NB4 (cell line): ENCODE measurements at regions not wholly inside any gene's neighbourhood (a gene's known extent, or its start where the extent isn't known, plus 50 kb on each side); places are given as distances from the start of the nearest gene placed in this dataset.
"Not testable (repeated sequence)": the region's sequence is repeated elsewhere in the genome, so short reads cannot be mapped to it uniquely, and the experiment has no call there.

Source experiments
- DNase-seq: peaks from one replicate; pipeline ENCODE4 v3.0.0; 2010; ENCODE audit warnings: low read depth
- H3K4me3 ChIP-seq: one replicate; pipeline ENCODE4 v1.5.1; 2011; ENCODE audit warnings: mild to moderate bottlenecking, low read depth, low read length, moderate library complexity
- MYC ChIP-seq: IDR thresholded peaks from 2 replicates; pipeline ENCODE4 v1.6.1; 2011; ENCODE audit warnings: low read depth, low read length
- POLR2A ChIP-seq: IDR thresholded peaks from 2 replicates; pipeline ENCODE4 v1.6.1; 2011; ENCODE audit warnings: mild to moderate bottlenecking; ENCODE audit not compliant: insufficient read length; ENCODE audit errors: extremely low read depth
- TF ChIP-seq, protein P1 (sequence below): IDR thresholded peaks from one replicate; pipeline ENCODE4 v1.5.1; 2012; ENCODE audit warnings: low read depth, low read length
- TF ChIP-seq, protein P2 (sequence below): IDR thresholded peaks from 2 replicates; pipeline ENCODE4 v1.6.1; 2011; ENCODE audit warnings: low read depth, low read length

DNA sequence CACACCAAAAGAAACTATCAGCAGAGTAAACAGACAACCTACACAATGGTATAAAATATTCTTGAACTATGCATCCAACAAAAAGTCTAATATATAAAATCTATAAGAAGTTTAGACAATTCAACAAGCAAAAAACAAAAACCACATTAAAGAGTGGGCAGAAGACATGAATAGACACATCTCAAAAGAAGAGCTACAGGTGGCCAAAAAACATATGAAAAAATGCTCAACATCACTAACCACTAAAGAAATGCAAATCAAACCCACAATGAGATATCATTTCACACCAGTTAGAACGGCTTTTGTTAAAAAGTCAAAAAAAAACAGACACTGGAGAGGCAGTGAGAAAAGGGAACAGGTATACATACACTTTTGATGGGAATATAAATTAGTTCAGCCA, 348.9 kb upstream of the MAF start:
- no peak for DNase-seq
- TF ChIP-seq, protein P1, sequence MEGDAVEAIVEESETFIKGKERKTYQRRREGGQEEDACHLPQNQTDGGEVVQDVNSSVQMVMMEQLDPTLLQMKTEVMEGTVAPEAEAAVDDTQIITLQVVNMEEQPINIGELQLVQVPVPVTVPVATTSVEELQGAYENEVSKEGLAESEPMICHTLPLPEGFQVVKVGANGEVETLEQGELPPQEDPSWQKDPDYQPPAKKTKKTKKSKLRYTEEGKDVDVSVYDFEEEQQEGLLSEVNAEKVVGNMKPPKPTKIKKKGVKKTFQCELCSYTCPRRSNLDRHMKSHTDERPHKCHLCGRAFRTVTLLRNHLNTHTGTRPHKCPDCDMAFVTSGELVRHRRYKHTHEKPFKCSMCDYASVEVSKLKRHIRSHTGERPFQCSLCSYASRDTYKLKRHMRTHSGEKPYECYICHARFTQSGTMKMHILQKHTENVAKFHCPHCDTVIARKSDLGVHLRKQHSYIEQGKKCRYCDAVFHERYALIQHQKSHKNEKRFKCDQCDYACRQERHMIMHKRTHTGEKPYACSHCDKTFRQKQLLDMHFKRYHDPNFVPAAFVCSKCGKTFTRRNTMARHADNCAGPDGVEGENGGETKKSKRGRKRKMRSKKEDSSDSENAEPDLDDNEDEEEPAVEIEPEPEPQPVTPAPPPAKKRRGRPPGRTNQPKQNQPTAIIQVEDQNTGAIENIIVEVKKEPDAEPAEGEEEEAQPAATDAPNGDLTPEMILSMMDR = no peak
- no peak for TF ChIP-seq POLR2A
- TF ChIP-seq MYC = no peak
- TF ChIP-seq, protein P2, sequence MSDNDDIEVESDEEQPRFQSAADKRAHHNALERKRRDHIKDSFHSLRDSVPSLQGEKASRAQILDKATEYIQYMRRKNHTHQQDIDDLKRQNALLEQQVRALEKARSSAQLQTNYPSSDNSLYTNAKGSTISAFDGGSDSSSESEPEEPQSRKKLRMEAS = no peak
- no peak overlapping the region for H3K4me3 ChIP-seq

DNA sequence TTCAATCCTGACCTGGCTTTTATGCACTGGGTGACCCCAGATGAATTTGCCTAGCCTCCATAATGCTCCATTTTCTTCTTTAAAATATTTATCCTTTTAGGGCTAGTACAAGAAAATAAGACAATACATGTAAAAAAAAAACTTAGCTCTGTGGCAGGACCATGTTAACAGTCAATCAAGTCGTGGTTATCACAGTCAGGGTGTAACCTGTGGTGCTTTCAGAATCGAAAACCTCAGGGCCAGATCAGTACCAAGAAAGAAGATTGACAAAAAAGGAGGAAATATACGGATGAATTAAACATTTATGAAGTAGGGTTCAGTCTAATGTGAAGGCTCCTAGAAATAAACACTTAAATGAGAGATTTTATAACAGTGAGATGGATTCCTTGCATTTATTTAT, 347.2 kb upstream of the MAF start:
- no peak overlapping the region for H3K4me3 ChIP-seq
- TF ChIP-seq MYC = no peak
- TF ChIP-seq, protein P1 = no peak
- DNase-seq = no peak

DNA sequence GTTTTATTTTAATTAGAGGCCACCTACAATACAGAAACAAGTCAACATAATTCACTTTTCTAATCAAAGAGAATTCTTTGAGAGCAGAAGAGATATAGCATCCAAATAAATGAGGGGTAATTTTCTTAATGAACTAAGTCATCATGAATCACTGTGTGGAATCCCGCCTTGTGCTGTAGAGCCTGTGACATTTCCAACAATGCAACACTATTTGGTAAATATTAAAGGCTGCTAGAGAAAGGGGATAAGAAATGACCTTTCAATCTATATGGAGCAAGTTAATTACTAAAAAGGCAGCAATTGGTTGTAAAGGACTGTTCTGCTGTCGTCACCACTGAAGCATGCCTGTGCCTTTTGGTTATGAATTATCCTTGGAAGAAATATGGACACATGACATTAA, 345.7 kb upstream of the MAF start:
- H3K4me3 ChIP-seq = no peak overlapping the region
- no peak for TF ChIP-seq MYC
- TF ChIP-seq POLR2A = no peak
- TF ChIP-seq, protein P2 = no peak
- TF ChIP-seq, protein P1 = no peak
- DNase-seq = no peak

DNA sequence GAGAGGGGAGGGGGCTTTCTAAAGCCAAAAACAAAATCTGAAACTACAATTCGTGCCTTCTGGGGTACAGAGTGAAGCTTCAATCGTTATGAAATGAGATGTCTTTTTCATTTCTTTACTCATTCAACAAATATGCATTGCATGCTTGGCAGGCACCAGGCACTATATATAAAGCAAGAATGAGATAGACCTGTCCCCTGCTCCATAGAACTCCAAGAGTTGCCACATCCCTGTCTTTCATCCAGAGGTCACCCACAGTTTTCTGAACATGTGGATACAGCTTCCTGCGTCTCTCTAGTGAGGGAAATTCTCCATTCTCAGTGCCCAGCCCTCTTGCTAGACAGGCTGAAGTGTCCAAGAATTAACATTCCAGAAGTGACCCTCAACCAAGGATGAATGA, 343.2 kb upstream of the MAF start:
- DNase-seq = no peak
- H3K4me3 ChIP-seq = no peak overlapping the region
- TF ChIP-seq POLR2A = no peak
- TF ChIP-seq, protein P2 = no peak
- TF ChIP-seq MYC = no peak
- TF ChIP-seq, protein P1 = no peak

DNA sequence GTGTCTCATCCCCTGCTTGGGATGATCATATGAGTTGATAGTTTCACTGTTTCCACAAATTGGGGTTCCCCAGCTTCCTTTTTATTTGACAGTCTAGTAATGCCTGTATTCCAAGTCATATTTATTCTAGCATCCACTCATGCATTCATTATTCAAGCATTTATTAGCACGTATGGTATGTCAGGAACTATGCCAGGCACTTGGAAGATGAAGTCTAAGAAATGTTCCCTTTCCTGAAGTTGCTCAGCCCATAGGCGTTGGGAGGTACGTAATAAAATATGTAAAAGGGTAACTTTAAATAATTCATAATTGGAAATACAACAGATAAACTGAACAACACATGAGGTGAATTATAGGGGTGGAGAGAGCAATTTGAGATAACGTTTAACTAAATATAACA, 338.0 kb upstream of the MAF start:
- no peak overlapping the region for H3K4me3 ChIP-seq
- no peak for DNase-seq
- TF ChIP-seq, protein P1 = no peak
- no peak for TF ChIP-seq MYC
- TF ChIP-seq, protein P2 = no peak
- no peak for TF ChIP-seq POLR2A

DNA sequence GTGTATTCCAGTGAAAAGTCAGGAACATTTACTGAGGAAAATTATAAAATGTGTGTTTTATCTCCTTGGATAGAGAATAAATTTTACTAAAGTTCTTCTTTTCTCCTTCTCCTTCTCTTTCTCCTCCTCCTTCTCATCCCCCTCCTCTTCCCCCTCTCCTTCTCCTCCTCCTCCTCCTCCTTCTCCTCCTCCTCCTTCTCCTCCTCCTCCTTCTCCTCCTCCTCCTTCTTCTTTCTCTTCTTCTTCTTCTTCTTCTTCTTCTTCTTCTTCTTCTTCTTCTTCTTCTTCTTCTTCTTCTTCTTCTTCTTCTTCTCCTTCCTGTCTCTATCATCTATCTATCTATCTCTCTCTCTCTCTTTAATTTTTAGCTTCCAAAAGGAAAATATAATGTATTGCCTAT, 337.1 kb upstream of the MAF start:
- not testable (repeated sequence) for DNase-seq

More for the DNA sequence above, 337.1 kb upstream of the MAF start:
- not testable (repeated sequence) for H3K4me3 ChIP-seq
